GM12875 (cell line): ENCODE measurements at regions not wholly inside any gene's neighbourhood (a gene's known extent, or its start where the extent isn't known, plus 50 kb on each side); places are given as distances from the start of the nearest gene placed in this dataset.

Experiments used
- H3K4me3 ChIP-seq: one replicate; pipeline ENCODE4 v1.5.1; 2011; ENCODE audit warnings: low read depth, low read length, control low read depth
- CTCF ChIP-seq: IDR thresholded peaks from 2 replicates; pipeline ENCODE4 v1.5.1; 2011; ENCODE audit warnings: low read depth, mild to moderate bottlenecking, control low read depth, inconsistent platforms, low read length, moderate library complexity, borderline replicate concordance; ENCODE audit not compliant: insufficient read depth

DNA sequence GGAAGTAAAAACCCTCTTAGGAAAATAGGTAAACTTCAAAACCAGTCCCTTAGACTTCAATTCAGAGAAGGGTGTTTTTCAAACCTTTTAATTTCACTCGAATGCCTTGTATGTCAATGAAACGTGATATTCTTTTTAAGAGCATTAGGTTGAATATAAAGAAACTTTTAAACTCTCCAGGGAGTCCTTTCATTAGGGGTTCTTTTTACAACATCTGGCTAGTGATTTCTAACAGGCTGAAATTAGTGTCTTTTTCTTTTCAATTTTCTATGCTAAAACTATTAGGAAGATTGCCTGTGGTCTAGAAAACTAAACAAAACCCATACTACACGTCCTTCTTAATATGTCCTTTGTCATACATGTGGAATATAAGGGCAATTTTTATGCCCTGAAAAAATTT lies 569.7 kb upstream of the CITED2 start:
- no peak for TF ChIP-seq CTCF
- H3K4me3 ChIP-seq: no peak overlapping the region

GRCh38 chr6:139943391-139943790 lies 568.9 kb upstream of the CITED2 start:
- no peak overlapping the region for H3K4me3 ChIP-seq
- TF ChIP-seq CTCF: no peak

GRCh38 chr6:139942331-139942730 lies 567.9 kb upstream of the CITED2 start:
- TF ChIP-seq CTCF: no peak
- H3K4me3 ChIP-seq: no peak overlapping the region

GRCh38 chr6:139941826-139942225 lies 567.4 kb upstream of the CITED2 start:
- no peak for TF ChIP-seq CTCF
- no peak overlapping the region for H3K4me3 ChIP-seq

GRCh38 chr6:139940741-139941729 lies 566.6 kb upstream of the CITED2 start:
- H3K4me3 ChIP-seq: no peak overlapping the region
- no peak for TF ChIP-seq CTCF

DNA sequence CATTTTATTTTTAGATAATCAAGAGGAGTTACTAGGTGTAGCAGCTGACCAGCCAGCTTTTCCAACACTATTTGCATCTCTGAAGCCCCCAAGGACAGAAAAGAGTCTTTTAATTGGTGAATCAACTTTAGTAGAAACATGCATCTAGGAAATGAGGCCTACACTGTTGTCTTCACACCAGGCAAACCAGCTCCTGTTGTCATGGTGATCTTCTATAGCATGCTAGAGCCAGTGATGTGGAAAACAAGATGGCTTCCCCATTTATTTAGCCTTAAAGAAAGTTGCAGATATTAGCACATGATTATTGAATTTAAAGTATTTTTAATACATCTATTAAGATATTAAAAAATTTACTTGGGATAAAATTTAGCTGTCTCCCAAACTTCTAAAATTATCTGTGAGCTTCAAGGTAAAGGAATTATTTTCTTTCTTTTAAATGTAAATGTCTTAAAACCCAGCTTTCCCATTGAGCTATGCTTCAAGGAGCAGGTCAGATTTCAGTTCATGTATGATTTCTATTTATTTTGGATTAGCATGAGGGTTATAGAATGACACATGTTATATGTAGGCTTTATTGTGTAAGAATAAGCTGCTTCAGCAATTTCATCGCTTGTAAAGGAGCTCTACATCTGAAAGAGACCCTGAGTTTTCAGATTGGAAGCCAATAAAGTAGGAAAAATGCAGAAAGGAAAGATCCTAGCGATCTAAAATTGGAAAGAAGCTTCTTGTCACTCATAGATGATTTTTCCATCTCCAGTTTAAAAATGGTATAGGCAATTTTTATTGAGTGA lies 564.9 kb upstream of the CITED2 start:
- TF ChIP-seq CTCF: no peak
- H3K4me3 ChIP-seq: no peak overlapping the region
